H1 (cell line): ENCODE measurements at regions not wholly inside any gene's neighbourhood (a gene's known extent, or its start where the extent isn't known, plus 50 kb on each side); places are given as distances from the start of the nearest gene placed in this dataset.

Experiments used
- CTCF ChIA-PET: fragments of 300-600 bp; sonication (Branson Sonifier 250); formaldehyde crosslinking; loops from one replicate; lab custom pipeline; 2021; ENCODE audit not compliant: partially characterized antibody; lab: Charles Lee
- POLR2A ChIA-PET: fragments of 300-600 bp; sonication (Branson Sonifier 250); formaldehyde crosslinking; loops from one replicate; lab custom pipeline; 2021; ENCODE audit warnings: inconsistent platforms; ENCODE audit not compliant: partially characterized antibody; lab: Charles Lee
- DNase-seq, 2 experiments: peaks; one replicate each; pipeline versions ENCODE4 v3.0.0 to v3.0.0-alpha.2; 2010 to 2022; ENCODE audit warnings: low spot score in 2 of 2, low read depth in 1 of 2, mixed read lengths in 1 of 2
- FAIRE-seq: peaks from 2 replicates; lab custom pipeline; 2011; peaks lifted over from hg19 to GRCh38; lab: Jason Lieb, UNC
- H2AFZ ChIP-seq: 2 replicates; pipeline ENCODE4 v1.8.1; 2012; ENCODE audit warnings: low read length, inconsistent platforms
- H2AK5ac ChIP-seq: 2 replicates; pipeline ENCODE4 v1.6.1; 2013; ENCODE audit warnings: low read depth, low read length
- H2BK120ac ChIP-seq: replicated peaks from 2 replicates; pipeline ENCODE3; 2013; ENCODE audit warnings: low read depth, low read length, inconsistent platforms
- H2BK12ac ChIP-seq: 2 replicates; pipeline ENCODE4 v1.6.1; 2013; ENCODE audit warnings: low read depth, low read length
- H2BK15ac ChIP-seq: 2 replicates; pipeline ENCODE4 v1.6.1; 2013; ENCODE audit warnings: low read length
- H2BK20ac ChIP-seq: 2 replicates; pipeline ENCODE4 v1.6.1; 2013; ENCODE audit warnings: low read length
- H2BK5ac ChIP-seq: 2 replicates; pipeline ENCODE4 v1.6.1; 2013; ENCODE audit warnings: low read depth, low read length
- H3K14ac ChIP-seq: 2 replicates; pipeline ENCODE4 v1.6.1; 2013; ENCODE audit warnings: inconsistent platforms; ENCODE audit not compliant: insufficient read length
- H3K18ac ChIP-seq: 2 replicates; pipeline ENCODE4 v1.6.1; 2013; ENCODE audit warnings: low read length; ENCODE audit errors: extremely low read depth
- H3K23ac ChIP-seq: 2 replicates; pipeline ENCODE4 v1.6.1; 2013; ENCODE audit warnings: inconsistent platforms; ENCODE audit not compliant: insufficient read length
- H3K23me2 ChIP-seq: 2 replicates; pipeline ENCODE4 v1.6.1; 2013; ENCODE audit warnings: low read depth, low read length
- H3K27ac ChIP-seq: 2 replicates; pipeline ENCODE4 v1.6.1; 2011; ENCODE audit warnings: low read depth, low read length, inconsistent platforms
- H3K27me3 ChIP-seq, 4 experiments: replicated peaks in 1 of 4; 1 replicate in 1 of 4; 2 replicates in 3 of 4; pipeline versions ENCODE4 v1.6.1 to v1.8.1; 2011 to 2013; ENCODE audit warnings: low read length in 3 of 4, mild to moderate bottlenecking in 3 of 4, inconsistent platforms in 2 of 4, mixed read lengths in 2 of 4, moderate library complexity in 1 of 4; ENCODE audit not compliant: control insufficient read depth in 3 of 4, insufficient read depth in 3 of 4; ENCODE audit errors: extremely low read depth in 1 of 4
- H3K36me3 ChIP-seq, 4 experiments: 2 replicates each; pipeline versions ENCODE4 v1.6.1 to v1.8.1; 2011 to 2013; ENCODE audit warnings: mild to moderate bottlenecking in 4 of 4, low read length in 3 of 4, moderate library complexity in 2 of 4, control low read depth in 1 of 4, inconsistent platforms in 1 of 4; ENCODE audit not compliant: insufficient read depth in 4 of 4, control insufficient read depth in 2 of 4
- H3K4ac ChIP-seq: replicated peaks from 2 replicates; pipeline ENCODE3; 2013; ENCODE audit warnings: low read length, low read depth, mixed read lengths, inconsistent platforms; ENCODE audit not compliant: insufficient read length
- H3K4me1 ChIP-seq, 4 experiments: replicated peaks in 1 of 4; 1 replicate in 1 of 4; 2 replicates in 3 of 4; pipeline versions ENCODE4 v1.6.1 to v1.8.1; 2011 to 2013; ENCODE audit warnings: low read length in 3 of 4, inconsistent platforms in 2 of 4, mixed read lengths in 1 of 4; ENCODE audit not compliant: insufficient read depth in 4 of 4, control insufficient read depth in 3 of 4
- H3K4me2 ChIP-seq, 2 experiments: 2 replicates each; pipeline versions ENCODE4 v1.6.1 to v1.8.1; 2011 to 2013; ENCODE audit warnings: low read depth in 2 of 2, low read length in 2 of 2, control low read depth in 1 of 2, inconsistent platforms in 1 of 2, mild to moderate bottlenecking in 1 of 2; ENCODE audit not compliant: insufficient read depth in 1 of 2
- H3K4me3 ChIP-seq, 4 experiments: fragments of 200-600, 300-600 bp in 1 of 4; sonication (generic), shearing (Covaris generic), sonication (Bioruptor Twin) in 1 of 4; 2 replicates each; pipeline versions ENCODE4 v1.5.1 to v1.8.1; 2011 to 2016; ENCODE audit warnings: low read length in 4 of 4, low read depth in 3 of 4, control low read depth in 2 of 4, inconsistent platforms in 2 of 4, mild to moderate bottlenecking in 2 of 4, mixed read lengths in 1 of 4, moderate library complexity in 1 of 4; ENCODE audit not compliant: insufficient read depth in 2 of 4; ENCODE audit errors: extremely low read depth in 1 of 4
- H3K56ac ChIP-seq: replicated peaks from 2 replicates; pipeline ENCODE3; 2013; ENCODE audit warnings: low read depth, mild to moderate bottlenecking, mixed read lengths, low read length, inconsistent platforms; ENCODE audit not compliant: insufficient read length
- H3K79me1 ChIP-seq: 2 replicates; pipeline ENCODE4 v1.6.1; 2013; ENCODE audit warnings: low read depth, low read length, control low read depth
- H3K79me2 ChIP-seq, 2 experiments: 2 replicates each; pipeline versions ENCODE4 v1.6.1 to v1.8.1; 2012 to 2013; ENCODE audit warnings: low read length in 2 of 2, mild to moderate bottlenecking in 2 of 2, inconsistent platforms in 1 of 2; ENCODE audit not compliant: insufficient read depth in 2 of 2, control insufficient read depth in 1 of 2
- H3K9ac ChIP-seq, 4 experiments: replicated peaks in 1 of 4; 1 replicate in 1 of 4; 2 replicates in 3 of 4; pipeline versions ENCODE4 v1.6.1 to v1.8.1; 2011 to 2013; ENCODE audit warnings: low read depth in 3 of 4, low read length in 3 of 4, control low read depth in 2 of 4, mild to moderate bottlenecking in 2 of 4, moderate library complexity in 2 of 4, inconsistent platforms in 1 of 4; ENCODE audit errors: extremely low read depth in 1 of 4
- H3K9me3 ChIP-seq, 2 experiments: 2 replicates each; pipeline versions ENCODE4 v1.6.1 to v1.8.1; 2012 to 2013; ENCODE audit warnings: mild to moderate bottlenecking in 2 of 2, moderate library complexity in 2 of 2, control low read depth in 1 of 2, inconsistent platforms in 1 of 2, low read depth in 1 of 2, low read length in 1 of 2, mixed read lengths in 1 of 2; ENCODE audit not compliant: insufficient read depth in 2 of 2
- H4K20me1 ChIP-seq, 2 experiments: replicated peaks in 1 of 2; 2 replicates each; pipeline versions ENCODE3 to v1.8.1; 2011 to 2013; ENCODE audit warnings: inconsistent platforms in 2 of 2, low read length in 2 of 2, mild to moderate bottlenecking in 1 of 2; ENCODE audit not compliant: insufficient read depth in 2 of 2, control insufficient read depth in 1 of 2
- H4K5ac ChIP-seq: 2 replicates; pipeline ENCODE4 v1.6.1; 2013; ENCODE audit warnings: low read length, low read depth, mixed read lengths, inconsistent platforms; ENCODE audit not compliant: insufficient read length
- H4K8ac ChIP-seq: 2 replicates; pipeline ENCODE4 v1.8.0; 2013; ENCODE audit warnings: mild to moderate bottlenecking, moderate library complexity, low read length, inconsistent platforms; ENCODE audit not compliant: insufficient read depth; ENCODE audit errors: extremely low read depth
- H4K91ac ChIP-seq: replicated peaks from 2 replicates; pipeline ENCODE3; 2013; ENCODE audit warnings: low read length, mixed read lengths, inconsistent platforms; ENCODE audit not compliant: insufficient read length
- SAP30 ChIP-seq: fragments of 300-600 bp; sonication (generic); IDR thresholded peaks from 2 replicates; pipeline ENCODE4 v1.7.1; 2012; ENCODE audit warnings: low read length, moderate library complexity, mild to moderate bottlenecking, inconsistent platforms; ENCODE audit not compliant: insufficient read depth, insufficient replicate concordance
- WGBS, 2 experiments: shearing (Covaris generic) in 1 of 2; methylation state at CpG; one replicate each; pipeline versions ENCODE4 v1.1.6 to v1.1.7; 2013 to 2015; ENCODE audit warnings: low lambda C conversion rate in 2 of 2, mixed read lengths in 2 of 2, inconsistent platforms in 1 of 2, low coverage in 1 of 2, missing lambda C conversion rate in 1 of 2; ENCODE audit not compliant: insufficient replicate concordance in 2 of 2, insufficient coverage in 1 of 2, insufficient read length in 1 of 2; ENCODE audit errors: extremely low coverage in 1 of 2, missing lambda C conversion rate in 1 of 2; 5-methylcytosine and 5-hydroxymethylcytosine counted together

DNA sequence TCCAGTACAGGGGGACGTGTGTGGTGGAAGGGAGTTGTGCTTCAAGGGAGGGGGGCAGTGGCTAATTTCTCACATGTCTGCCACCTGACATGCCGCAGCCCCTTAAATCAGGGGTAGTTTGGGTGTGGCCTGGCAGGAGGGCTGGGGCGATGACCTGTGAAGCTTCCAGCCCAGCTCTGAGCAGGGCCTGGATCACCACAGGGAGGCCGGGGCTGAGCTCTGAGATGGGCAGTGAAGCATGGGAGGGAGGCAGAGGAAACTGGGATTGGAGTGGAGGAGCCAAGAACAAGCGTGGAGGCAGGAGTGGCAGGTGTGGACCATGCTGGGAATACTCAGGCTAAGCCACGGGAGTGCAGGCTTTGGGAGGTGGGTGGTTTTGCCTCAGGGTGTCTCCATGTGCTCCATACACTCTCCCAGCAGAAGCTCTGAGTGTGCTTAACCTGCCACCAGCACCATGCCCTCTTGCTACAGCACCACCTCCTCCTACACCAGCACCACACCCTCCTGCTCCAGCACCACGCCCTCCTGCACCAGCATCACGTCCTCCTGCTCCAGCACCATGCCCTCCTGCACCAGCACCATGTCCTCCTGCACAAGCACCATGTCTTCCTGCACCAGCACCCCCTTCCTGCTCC lies 99.3 kb upstream of the SHH start:
- Histone ChIP-seq H2BK15ac (no peak overlapping the region), H3K4me3 (no peak overlapping the region), H3K18ac (no peak overlapping the region), H3K79me1 (no peaks in the 10 kb centered on the region), H3K56ac (no peak overlapping the region), H3K4me1 (peaks cover 0 to 5% (median 0%) of the 10 kb centered on the region in 4 experiments; a peak in 2 of 7 replicates), H3K14ac (no peak overlapping the region), H4K20me1 (no peaks in the 10 kb centered on the region), H3K9me3 (peaks cover 7 to 10% of the 10 kb centered on the region in 2 experiments; a peak in 2 of 4 replicates), H3K4me2 (no peak overlapping the region), H2BK120ac (no peak overlapping the region), H2BK20ac (no peak overlapping the region), H2BK5ac (no peak overlapping the region), H2AFZ (no peak overlapping the region), H2AK5ac (no peak overlapping the region), H2BK12ac (peak overlapping the region; percentile 50; the same call in 1 of the 2 replicates), H4K5ac (no peak overlapping the region), H4K91ac (no peak overlapping the region), H3K27ac (no peak overlapping the region), H3K9ac (no peak overlapping the region), H3K4ac (no peak overlapping the region), H4K8ac (no peak overlapping the region; the same call in 1 of the 2 replicates), H3K27me3 (no peaks in the 10 kb centered on the region), H3K23ac (no peak overlapping the region), H3K23me2 (no peaks in the 10 kb centered on the region), H3K36me3 (no peaks in the 10 kb centered on the region), H3K79me2 (no peaks in the 10 kb centered on the region)
- DNase-seq (no peak), FAIRE-seq (no peak)
- CTCF ChIA-PET: interaction anchor here (0.9 kb wide), 1 partner anchor 75 kb away, joined by 3 read pairs; no protein-coding TSS in a partner anchor
- POLR2A ChIA-PET: no interaction called here
- 86% methylated on average over 8 of the region's 8 CpGs; no CpG with 5 or more reads in 1 of the 2 experiments for WGBS, 2 experiments
- TF ChIP-seq SAP30: no peak
